GM12875 (cell line): ENCODE measurements at regions not wholly inside any gene's neighbourhood (a gene's known extent, or its start where the extent isn't known, plus 50 kb on each side); places are given as distances from the start of the nearest gene placed in this dataset.

Experiments
- H3K4me3 ChIP-seq: one replicate; pipeline ENCODE4 v1.5.1; 2011; ENCODE audit warnings: low read depth, low read length, control low read depth
- CTCF ChIP-seq: IDR thresholded peaks from 2 replicates; pipeline ENCODE4 v1.5.1; 2011; ENCODE audit warnings: low read depth, mild to moderate bottlenecking, control low read depth, inconsistent platforms, low read length, moderate library complexity, borderline replicate concordance; ENCODE audit not compliant: insufficient read depth

- no peak overlapping the region for H3K4me3 ChIP-seq
- no peak for TF ChIP-seq CTCF
Observed at GRCh38 chr12:30858471-30858870, 68.1 kb upstream of the TSPAN11 start.

GRCh38 chr12:30853561-30854133 lies 72.9 kb upstream of the TSPAN11 start:
- TF ChIP-seq CTCF: no peak

GRCh38 chr12:30850684-30851083 lies 75.9 kb upstream of the TSPAN11 start:
- TF ChIP-seq CTCF: no peak
- H3K4me3 ChIP-seq: no peak overlapping the region

More at GRCh38 chr12:30853561-30854133, 72.9 kb upstream of the TSPAN11 start:
- no peak overlapping the region for H3K4me3 ChIP-seq

GRCh38 chr12:30847259-30847658 lies 79.3 kb upstream of the TSPAN11 start:
- peak; percentile 52; the same call in 1 of the 2 replicates for TF ChIP-seq CTCF

GRCh38 chr12:30846776-30847175 lies 79.8 kb upstream of the TSPAN11 start:
- H3K4me3 ChIP-seq: no peak overlapping the region
- no peak for TF ChIP-seq CTCF

More at GRCh38 chr12:30847259-30847658, 79.3 kb upstream of the TSPAN11 start:
- no peak overlapping the region for H3K4me3 ChIP-seq

- H3K4me3 ChIP-seq: no peak overlapping the region
- TF ChIP-seq CTCF: no peak
Observed at GRCh38 chr12:30845676-30846075, 80.9 kb upstream of the TSPAN11 start.

GRCh38 chr12:30843211-30843610 lies 83.3 kb upstream of the TSPAN11 start:
- no peak overlapping the region for H3K4me3 ChIP-seq

More at GRCh38 chr12:30843211-30843610, 83.3 kb upstream of the TSPAN11 start:
- TF ChIP-seq CTCF: no peak
